Choroid plexus epithelial cell (primary cell): ENCODE measurements at regions not wholly inside any gene's neighbourhood (a gene's known extent, or its start where the extent isn't known, plus 50 kb on each side); places are given as distances from the start of the nearest gene placed in this dataset.
A peak's percentile ranks its signal among the peaks of the same experiment; 100 is the strongest.

Experiments
- DNase-seq: peaks from one replicate; pipeline ENCODE4 v3.0.0-alpha.2; 2010; ENCODE audit warnings: low read depth
- H3K4me3 ChIP-seq: 2 replicates; pipeline ENCODE4 v1.5.1; 2011; ENCODE audit warnings: low read depth, mild to moderate bottlenecking, control low read depth, low read length, moderate library complexity
- TF ChIP-seq, protein P1 (sequence below): conservative IDR thresholded peaks from 2 replicates; pipeline ENCODE4 v1.5.1; 2011; ENCODE audit warnings: low read depth, mild to moderate bottlenecking, control low read depth, inconsistent platforms, low read length, moderate library complexity

DNA sequence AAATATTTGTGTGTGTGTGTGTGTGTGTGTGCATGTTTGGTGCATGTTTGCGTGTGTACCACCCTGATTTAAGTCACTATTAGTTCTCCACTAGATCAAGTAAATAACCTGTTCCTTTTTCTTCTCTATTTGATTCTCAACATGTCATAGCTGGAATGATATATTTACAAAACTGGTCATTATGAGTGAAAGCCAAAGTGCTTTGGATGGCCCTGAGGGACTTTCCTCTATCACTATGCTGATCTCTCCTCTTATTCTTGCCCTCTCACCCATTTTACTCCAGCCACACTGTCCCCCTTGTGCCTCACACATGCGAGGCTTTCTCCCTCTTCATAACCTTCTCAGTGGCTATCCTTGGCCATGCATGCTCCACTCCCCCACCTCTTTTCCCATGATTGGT, 144.6 kb upstream of the NMUR2 start:
- no peak overlapping the region for H3K4me3 ChIP-seq
- no peak for DNase-seq
- TF ChIP-seq, protein P1, sequence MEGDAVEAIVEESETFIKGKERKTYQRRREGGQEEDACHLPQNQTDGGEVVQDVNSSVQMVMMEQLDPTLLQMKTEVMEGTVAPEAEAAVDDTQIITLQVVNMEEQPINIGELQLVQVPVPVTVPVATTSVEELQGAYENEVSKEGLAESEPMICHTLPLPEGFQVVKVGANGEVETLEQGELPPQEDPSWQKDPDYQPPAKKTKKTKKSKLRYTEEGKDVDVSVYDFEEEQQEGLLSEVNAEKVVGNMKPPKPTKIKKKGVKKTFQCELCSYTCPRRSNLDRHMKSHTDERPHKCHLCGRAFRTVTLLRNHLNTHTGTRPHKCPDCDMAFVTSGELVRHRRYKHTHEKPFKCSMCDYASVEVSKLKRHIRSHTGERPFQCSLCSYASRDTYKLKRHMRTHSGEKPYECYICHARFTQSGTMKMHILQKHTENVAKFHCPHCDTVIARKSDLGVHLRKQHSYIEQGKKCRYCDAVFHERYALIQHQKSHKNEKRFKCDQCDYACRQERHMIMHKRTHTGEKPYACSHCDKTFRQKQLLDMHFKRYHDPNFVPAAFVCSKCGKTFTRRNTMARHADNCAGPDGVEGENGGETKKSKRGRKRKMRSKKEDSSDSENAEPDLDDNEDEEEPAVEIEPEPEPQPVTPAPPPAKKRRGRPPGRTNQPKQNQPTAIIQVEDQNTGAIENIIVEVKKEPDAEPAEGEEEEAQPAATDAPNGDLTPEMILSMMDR, result no peak

DNA sequence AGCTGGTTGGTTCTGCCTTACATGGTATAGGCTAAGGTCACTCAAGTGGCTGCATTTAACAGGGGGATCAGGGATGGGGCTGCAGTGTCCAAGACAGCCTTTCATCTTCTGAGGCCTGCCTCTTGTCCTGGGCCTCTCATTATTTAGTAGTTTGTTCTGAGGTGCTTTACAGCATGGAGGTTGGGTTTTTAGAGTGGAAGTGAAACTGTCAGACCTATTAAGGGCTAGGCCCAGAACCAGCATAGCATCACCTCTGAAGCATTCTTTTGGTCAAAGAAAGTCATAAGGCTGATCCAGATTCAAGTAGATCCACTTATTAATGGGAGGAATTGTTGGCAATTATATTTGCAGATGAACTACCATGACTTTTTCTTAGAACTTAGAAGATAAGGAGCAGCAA, 146.0 kb upstream of the NMUR2 start:
- TF ChIP-seq, protein P1, result no peak
- H3K4me3 ChIP-seq, result no peak overlapping the region
- no peak for DNase-seq

DNA sequence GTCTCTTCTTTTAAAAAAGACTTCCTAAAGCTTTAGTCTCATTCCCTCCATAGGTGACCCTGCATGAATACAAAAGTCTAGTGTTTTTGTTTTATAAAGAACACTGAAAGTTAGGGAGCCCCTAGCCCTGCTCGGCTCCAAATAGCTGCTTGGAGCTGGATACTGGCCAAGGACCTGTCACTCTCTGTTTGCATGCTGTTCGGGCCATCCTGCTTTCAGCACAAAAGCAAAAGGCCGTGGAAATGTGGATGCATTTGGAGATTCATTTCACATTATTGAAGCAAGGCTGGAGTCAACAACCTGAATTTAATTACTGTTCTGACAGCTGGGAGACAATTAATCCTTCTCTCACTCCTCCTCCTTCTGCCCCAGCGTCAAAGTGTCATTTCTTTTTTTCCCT, 151.7 kb upstream of the NMUR2 start:
- TF ChIP-seq, protein P1, result no peak
- DNase-seq, result no peak

DNA sequence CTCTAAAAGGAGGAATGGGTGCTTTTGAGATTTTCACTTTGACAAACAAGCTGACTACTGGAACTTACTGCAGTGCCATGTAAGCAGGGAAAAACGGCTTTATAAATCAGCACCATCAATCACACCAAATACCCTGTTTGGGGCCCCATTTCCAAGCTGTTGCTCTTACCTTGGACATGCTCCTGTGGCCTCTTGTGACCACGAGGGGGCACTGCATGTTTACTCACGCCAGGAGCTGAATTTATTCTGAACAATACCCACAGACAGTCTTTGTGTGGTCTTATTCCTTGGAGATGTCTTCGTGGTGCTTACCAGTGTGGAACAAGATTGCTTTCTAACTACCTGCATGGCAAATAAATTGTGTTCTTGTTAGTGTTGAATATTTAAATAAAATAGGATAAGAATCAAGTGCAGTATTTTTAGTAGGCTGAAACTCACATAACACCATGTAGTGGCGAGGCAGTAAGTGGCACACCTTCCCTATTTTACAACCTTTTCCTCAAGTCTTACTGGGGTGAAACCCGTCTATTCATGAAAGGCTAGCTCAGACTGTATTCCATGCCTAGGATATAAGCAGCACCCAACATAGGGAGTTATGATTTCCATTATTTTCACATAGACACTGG, 155.5 kb upstream of the NMUR2 start:
- TF ChIP-seq, protein P1, result peak; percentile 67
- DNase-seq, result peak; percentile 55
- no peak overlapping the region for H3K4me3 ChIP-seq

More for the DNA sequence above, 151.7 kb upstream of the NMUR2 start:
- H3K4me3 ChIP-seq, result no peak overlapping the region

DNA sequence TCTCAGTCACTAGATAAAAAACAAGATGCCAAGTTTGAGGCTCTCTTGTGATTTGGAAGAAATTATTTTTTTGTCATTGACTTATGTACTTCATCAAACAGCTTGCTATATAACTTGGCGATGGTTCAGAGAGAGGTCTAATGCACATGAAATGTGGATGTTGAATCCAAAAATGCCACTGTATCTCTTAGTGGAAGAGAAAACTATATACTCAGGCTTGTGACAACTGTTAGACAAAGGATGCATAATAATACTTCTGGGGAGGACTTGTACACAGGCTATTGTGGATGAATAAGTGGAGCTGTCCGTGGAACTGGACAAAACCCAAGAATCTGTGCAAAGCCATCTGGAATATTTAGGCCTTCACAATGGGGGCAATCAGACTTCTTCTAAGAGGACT, 162.9 kb upstream of the NMUR2 start:
- DNase-seq, result no peak
- no peak overlapping the region for H3K4me3 ChIP-seq
- TF ChIP-seq, protein P1, result no peak

DNA sequence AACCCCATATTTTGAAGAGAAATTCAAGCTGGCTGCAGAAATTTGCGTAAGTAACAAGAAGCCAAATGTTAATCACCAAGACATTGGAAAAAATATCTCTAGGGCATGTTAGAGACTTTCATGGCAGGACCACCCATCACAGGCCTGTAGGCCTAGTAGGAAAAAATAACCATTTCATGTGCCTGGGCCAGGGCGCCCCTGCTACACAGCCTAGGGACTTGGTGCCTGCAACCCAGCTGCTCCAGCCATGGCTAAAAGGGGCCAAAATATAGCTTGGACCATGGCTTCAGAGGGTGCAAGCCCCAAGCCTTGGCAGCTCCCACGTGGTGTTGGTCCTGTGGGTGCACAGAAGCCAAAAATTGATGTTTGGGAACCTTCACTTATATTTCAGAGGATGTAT, 167.7 kb upstream of the NMUR2 start:
- DNase-seq, result no peak
- TF ChIP-seq, protein P1, result no peak

DNA sequence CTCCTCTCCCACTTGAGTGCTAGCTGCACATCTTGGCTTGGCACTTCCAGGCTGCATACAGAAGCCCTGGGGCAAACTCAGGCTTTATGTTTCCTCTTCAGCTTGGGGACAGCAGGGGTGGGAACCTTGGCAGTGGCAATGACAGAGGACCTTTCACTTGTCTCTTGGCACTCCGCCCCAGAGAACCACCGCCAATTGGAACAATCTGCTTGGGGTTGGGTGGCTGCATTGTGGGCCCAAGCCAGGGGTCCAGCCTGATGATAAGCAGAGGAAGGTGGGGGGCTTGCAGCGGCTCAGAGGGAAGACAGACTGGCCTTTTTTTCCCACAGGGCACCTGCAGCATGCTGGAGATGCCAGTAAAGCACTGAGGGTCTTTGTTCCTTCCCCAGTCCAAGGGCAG, 179.0 kb upstream of the NMUR2 start:
- no peak overlapping the region for H3K4me3 ChIP-seq
- TF ChIP-seq, protein P1, result no peak
- no peak for DNase-seq

More for the DNA sequence above, 167.7 kb upstream of the NMUR2 start:
- no peak overlapping the region for H3K4me3 ChIP-seq
